HL-60 (cell line): ENCODE measurements at regions not wholly inside any gene's neighbourhood (a gene's known extent, or its start where the extent isn't known, plus 50 kb on each side); places are given as distances from the start of the nearest gene placed in this dataset.

Experiments used
- DNase-seq, 2 experiments: peaks; one replicate each; pipeline ENCODE4 v3.0.0-alpha.2; 2010 to 2020; ENCODE audit warnings: low read depth in 1 of 2, low spot score in 1 of 2
- H3K27ac ChIP-seq: fragments of 250-450 bp; sonication (Bioruptor Pico); replicated peaks from 2 replicates; pipeline ENCODE4 v1.5.1; 2020; ENCODE audit warnings: mild to moderate bottlenecking, moderate library complexity
- H3K27me3 ChIP-seq: fragments of 250-450 bp; sonication (Bioruptor Pico); 2 replicates; pipeline ENCODE4 v1.5.1; 2021; ENCODE audit warnings: mild to moderate bottlenecking, moderate library complexity; ENCODE audit not compliant: insufficient read depth, poor library complexity, severe bottlenecking
- H3K4me3 ChIP-seq: replicated peaks from 2 replicates; pipeline ENCODE4 v1.5.1; 2011; ENCODE audit warnings: mild to moderate bottlenecking, control low read depth, low read length; ENCODE audit not compliant: insufficient read depth
- GABPA ChIP-seq: IDR thresholded peaks from 2 replicates; pipeline ENCODE4 v1.6.1; 2012; ENCODE audit warnings: low read depth
- POLR2AphosphoS5 ChIP-seq: IDR thresholded peaks from 2 replicates; pipeline ENCODE4 v1.6.1; 2012; ENCODE audit warnings: low read depth
- SPI1 ChIP-seq: IDR thresholded peaks from 2 replicates; pipeline ENCODE4 v1.6.1; 2012; ENCODE audit warnings: low read depth, mild to moderate bottlenecking, borderline replicate concordance
- TF ChIP-seq, protein P1 (sequence below): IDR thresholded peaks from one replicate; pipeline ENCODE4 v1.5.1; 2011; ENCODE audit warnings: low read length, control low read depth, inconsistent platforms; ENCODE audit not compliant: insufficient read depth
- TF ChIP-seq, protein P2 (sequence below): IDR thresholded peaks from 2 replicates; pipeline ENCODE4 v1.6.1; 2012; ENCODE audit warnings: low read depth; ENCODE audit not compliant: insufficient replicate concordance

DNA sequence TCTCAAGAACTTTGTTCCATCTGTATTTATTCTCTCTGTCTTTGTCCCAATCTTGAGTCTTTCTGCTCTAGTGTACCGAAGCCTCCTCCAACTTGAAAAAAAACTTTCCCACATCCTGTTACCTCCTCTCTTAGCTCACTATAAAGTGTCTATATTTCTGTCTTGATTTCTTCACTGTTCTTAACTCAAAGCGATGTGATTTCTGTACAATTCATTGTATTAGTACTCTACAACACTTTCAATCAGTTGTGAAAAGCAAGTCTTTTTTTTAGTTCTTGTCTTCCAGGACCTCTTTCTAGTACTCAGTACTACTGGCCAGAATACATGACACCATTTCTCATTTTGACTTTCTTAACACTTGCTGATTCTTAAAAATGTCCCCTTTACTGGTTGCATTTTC, 353.5 kb upstream of the SATB1 start:
- H3K27ac ChIP-seq: no peak overlapping the region
- peaks cover 3% of the 10 kb centered on the region for H3K27me3 ChIP-seq
- DNase-seq: no peak
- TF ChIP-seq SPI1: no peak
- TF ChIP-seq GABPA: no peak
- TF ChIP-seq, protein P1, sequence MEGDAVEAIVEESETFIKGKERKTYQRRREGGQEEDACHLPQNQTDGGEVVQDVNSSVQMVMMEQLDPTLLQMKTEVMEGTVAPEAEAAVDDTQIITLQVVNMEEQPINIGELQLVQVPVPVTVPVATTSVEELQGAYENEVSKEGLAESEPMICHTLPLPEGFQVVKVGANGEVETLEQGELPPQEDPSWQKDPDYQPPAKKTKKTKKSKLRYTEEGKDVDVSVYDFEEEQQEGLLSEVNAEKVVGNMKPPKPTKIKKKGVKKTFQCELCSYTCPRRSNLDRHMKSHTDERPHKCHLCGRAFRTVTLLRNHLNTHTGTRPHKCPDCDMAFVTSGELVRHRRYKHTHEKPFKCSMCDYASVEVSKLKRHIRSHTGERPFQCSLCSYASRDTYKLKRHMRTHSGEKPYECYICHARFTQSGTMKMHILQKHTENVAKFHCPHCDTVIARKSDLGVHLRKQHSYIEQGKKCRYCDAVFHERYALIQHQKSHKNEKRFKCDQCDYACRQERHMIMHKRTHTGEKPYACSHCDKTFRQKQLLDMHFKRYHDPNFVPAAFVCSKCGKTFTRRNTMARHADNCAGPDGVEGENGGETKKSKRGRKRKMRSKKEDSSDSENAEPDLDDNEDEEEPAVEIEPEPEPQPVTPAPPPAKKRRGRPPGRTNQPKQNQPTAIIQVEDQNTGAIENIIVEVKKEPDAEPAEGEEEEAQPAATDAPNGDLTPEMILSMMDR: no peak
- TF ChIP-seq, protein P2, sequence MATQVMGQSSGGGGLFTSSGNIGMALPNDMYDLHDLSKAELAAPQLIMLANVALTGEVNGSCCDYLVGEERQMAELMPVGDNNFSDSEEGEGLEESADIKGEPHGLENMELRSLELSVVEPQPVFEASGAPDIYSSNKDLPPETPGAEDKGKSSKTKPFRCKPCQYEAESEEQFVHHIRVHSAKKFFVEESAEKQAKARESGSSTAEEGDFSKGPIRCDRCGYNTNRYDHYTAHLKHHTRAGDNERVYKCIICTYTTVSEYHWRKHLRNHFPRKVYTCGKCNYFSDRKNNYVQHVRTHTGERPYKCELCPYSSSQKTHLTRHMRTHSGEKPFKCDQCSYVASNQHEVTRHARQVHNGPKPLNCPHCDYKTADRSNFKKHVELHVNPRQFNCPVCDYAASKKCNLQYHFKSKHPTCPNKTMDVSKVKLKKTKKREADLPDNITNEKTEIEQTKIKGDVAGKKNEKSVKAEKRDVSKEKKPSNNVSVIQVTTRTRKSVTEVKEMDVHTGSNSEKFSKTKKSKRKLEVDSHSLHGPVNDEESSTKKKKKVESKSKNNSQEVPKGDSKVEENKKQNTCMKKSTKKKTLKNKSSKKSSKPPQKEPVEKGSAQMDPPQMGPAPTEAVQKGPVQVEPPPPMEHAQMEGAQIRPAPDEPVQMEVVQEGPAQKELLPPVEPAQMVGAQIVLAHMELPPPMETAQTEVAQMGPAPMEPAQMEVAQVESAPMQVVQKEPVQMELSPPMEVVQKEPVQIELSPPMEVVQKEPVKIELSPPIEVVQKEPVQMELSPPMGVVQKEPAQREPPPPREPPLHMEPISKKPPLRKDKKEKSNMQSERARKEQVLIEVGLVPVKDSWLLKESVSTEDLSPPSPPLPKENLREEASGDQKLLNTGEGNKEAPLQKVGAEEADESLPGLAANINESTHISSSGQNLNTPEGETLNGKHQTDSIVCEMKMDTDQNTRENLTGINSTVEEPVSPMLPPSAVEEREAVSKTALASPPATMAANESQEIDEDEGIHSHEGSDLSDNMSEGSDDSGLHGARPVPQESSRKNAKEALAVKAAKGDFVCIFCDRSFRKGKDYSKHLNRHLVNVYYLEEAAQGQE: no peak
- TF ChIP-seq POLR2AphosphoS5: no peak
- H3K4me3 ChIP-seq: no peak overlapping the region

DNA sequence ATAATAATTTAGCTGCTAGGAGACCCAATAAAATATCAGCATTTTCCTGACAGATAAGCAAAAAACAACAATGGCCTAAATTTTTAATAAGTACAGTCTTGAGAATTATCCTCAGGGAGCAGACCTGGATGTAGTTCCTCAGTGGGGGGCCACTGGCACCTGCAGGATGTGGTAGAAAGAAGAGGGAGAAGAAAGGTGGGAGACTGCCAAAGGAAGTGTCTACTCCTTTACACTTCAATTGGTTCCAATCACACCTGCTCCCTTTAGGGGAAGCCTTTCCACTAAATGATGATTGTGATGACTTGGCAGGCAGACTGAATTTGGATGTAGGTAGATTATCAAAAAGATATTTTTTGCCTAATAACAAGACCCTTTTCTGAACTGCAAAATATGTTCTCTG, 353.0 kb upstream of the SATB1 start:
- Histone ChIP-seq H3K27me3 (peaks cover 3% of the 10 kb centered on the region), H3K27ac (no peak overlapping the region), H3K4me3 (no peak overlapping the region)
- TF ChIP-seq GABPA: no peak
- TF ChIP-seq, protein P2: no peak
- no peak for TF ChIP-seq SPI1
- no peak for TF ChIP-seq POLR2AphosphoS5
- DNase-seq: no peak

DNA sequence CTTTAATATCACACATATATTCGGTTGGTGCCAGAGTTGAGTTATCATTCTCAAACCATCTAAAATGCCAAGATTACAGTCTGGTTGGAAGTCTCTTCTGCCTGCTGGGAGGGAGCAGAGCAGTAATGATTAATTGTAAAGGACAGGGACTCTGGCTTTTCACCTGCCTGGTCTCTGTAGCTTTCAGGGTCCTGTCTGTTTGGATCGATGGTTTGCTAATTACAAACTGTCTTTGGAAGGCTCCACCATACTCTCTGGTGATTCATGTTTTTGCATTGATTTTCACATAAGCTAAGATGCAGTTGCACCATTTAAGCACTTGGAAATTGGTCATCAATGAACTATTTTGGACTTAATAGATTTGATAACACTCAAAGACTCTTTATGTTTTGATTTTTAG, 350.4 kb upstream of the SATB1 start:
- Histone ChIP-seq H3K27me3 (peaks cover 3% of the 10 kb centered on the region), H3K27ac (no peak overlapping the region), H3K4me3 (no peak overlapping the region)
- no peak for TF ChIP-seq GABPA
- no peak for TF ChIP-seq SPI1
- no peak for TF ChIP-seq POLR2AphosphoS5
- TF ChIP-seq, protein P1: no peak
- TF ChIP-seq, protein P2: no peak
- DNase-seq: no peak
